OCI-LY3 (cell line): ENCODE measurements at regions not wholly inside any gene's neighbourhood (a gene's known extent, or its start where the extent isn't known, plus 50 kb on each side); places are given as distances from the start of the nearest gene placed in this dataset.

Experiments used
- CTCF ChIP-seq: fragments of 200-600, 300-600 bp; sonication (generic); IDR thresholded peaks from 2 replicates; pipeline ENCODE4 v1.5.1; 2014; ENCODE audit warnings: antibody characterized with exemption, low read length, low read depth
- EZH2phosphoT487 ChIP-seq: fragments of 200-600 bp; shearing (Covaris generic); IDR thresholded peaks from 2 replicates; pipeline ENCODE4 v1.6.1; 2018; ENCODE audit warnings: antibody characterized with exemption, mixed run types, low read depth

- no peak for TF ChIP-seq CTCF
- no peak for TF ChIP-seq EZH2phosphoT487
Observed at GRCh38 chr18:67290421-67290820, 226.1 kb downstream of the DSEL start.
